GM19455 (cell line): ENCODE measurements at regions not wholly inside any gene's neighbourhood (a gene's known extent, or its start where the extent isn't known, plus 50 kb on each side); places are given as distances from the start of the nearest gene placed in this dataset.
A peak's percentile ranks its signal among the peaks of the same experiment; 100 is the strongest.
"Not testable (repeated sequence)": the region's sequence is repeated elsewhere in the genome, so short reads cannot be mapped to it uniquely, and the experiment has no call there.

Experiments used
- ATAC-seq: cut with Tn5 transposase; IDR thresholded peaks from one replicate; pipeline ENCODE4 v1.9.1; 2021; ENCODE audit not compliant: unreplicated experiment

- not testable (repeated sequence) for ATAC-seq
Measured at GRCh38 chr12:67488349-67488748, 160.2 kb upstream of the DYRK2 start.

GRCh38 chr12:67489007-67489406, 159.5 kb upstream of the DYRK2 start:
- ATAC-seq, result no peak

- ATAC-seq, result no peak
Measured at GRCh38 chr12:67496581-67496980, 152.0 kb upstream of the DYRK2 start.

GRCh38 chr12:67498991-67499390, 149.6 kb upstream of the DYRK2 start:
- ATAC-seq, result no peak

GRCh38 chr12:67501362-67501761, 147.2 kb upstream of the DYRK2 start:
- no peak for ATAC-seq

- no peak for ATAC-seq
Measured at GRCh38 chr12:67504026-67504425, 144.5 kb upstream of the DYRK2 start.

GRCh38 chr12:67506739-67507138, 141.8 kb upstream of the DYRK2 start:
- ATAC-seq, result no peak

- ATAC-seq, result no peak
Measured at GRCh38 chr12:67508830-67509229, 139.7 kb upstream of the DYRK2 start.

- ATAC-seq, result no peak
Measured at GRCh38 chr12:67509666-67510386, 138.7 kb upstream of the DYRK2 start.

- no peak for ATAC-seq
Measured at GRCh38 chr12:67512061-67512460, 136.5 kb upstream of the DYRK2 start.

- ATAC-seq, result no peak
Measured at GRCh38 chr12:67514502-67514901, 134.0 kb upstream of the DYRK2 start.

- ATAC-seq, result peak; percentile 75
Measured at GRCh38 chr12:67515679-67516340, 132.7 kb upstream of the DYRK2 start.

GRCh38 chr12:67517181-67517887, 131.2 kb upstream of the DYRK2 start:
- ATAC-seq, result no peak

- ATAC-seq, result no peak
Measured at GRCh38 chr12:67519484-67520433, 128.8 kb upstream of the DYRK2 start.

- ATAC-seq, result no peak
Measured at GRCh38 chr12:67520606-67521005, 127.9 kb upstream of the DYRK2 start.

GRCh38 chr12:67522222-67522621, 126.3 kb upstream of the DYRK2 start:
- no peak for ATAC-seq

GRCh38 chr12:67523538-67523937, 125.0 kb upstream of the DYRK2 start:
- no peak for ATAC-seq

- ATAC-seq, result no peak
Measured at GRCh38 chr12:67524861-67525616, 123.5 kb upstream of the DYRK2 start.

- no peak for ATAC-seq
Measured at GRCh38 chr12:67525617-67525884, 123.0 kb upstream of the DYRK2 start.

- no peak for ATAC-seq
Measured at GRCh38 chr12:67526129-67526528, 122.4 kb upstream of the DYRK2 start.
